ENCODE measurements at regions not wholly inside any gene's neighbourhood (a gene's known extent, or its start where the extent isn't known, plus 50 kb on each side); places are given as distances from the start of the nearest gene placed in this dataset.
A peak's percentile ranks its signal among the peaks of the same experiment; 100 is the strongest.

- DNase-seq: no peak
Observed at GRCh38 chr4:156654410-156654809, 317.2 kb downstream of the PDGFC start.

GRCh38 chr4:156643826-156644225, 327.8 kb downstream of the PDGFC start:
- no peak for DNase-seq

GRCh38 chr4:156642161-156642560, 329.4 kb downstream of the PDGFC start:
- DNase-seq: no peak

GRCh38 chr4:156638925-156639605, 332.5 kb downstream of the PDGFC start:
- peak; percentile 20 to 23 for DNase-seq

GRCh38 chr4:156638334-156638733, 333.3 kb downstream of the PDGFC start:
- no peak for DNase-seq

GRCh38 chr4:156636381-156636780, 335.2 kb downstream of the PDGFC start:
- DNase-seq: no peak

- DNase-seq: no peak
Observed at GRCh38 chr4:156635051-156635450, 336.5 kb downstream of the PDGFC start.

- no peak for DNase-seq
Observed at GRCh38 chr4:156634612-156635011, 337.0 kb downstream of the PDGFC start.

- no peak for DNase-seq
Observed at GRCh38 chr4:156633847-156634246, 337.8 kb downstream of the PDGFC start.

- DNase-seq: no peak
Observed at GRCh38 chr4:156628858-156629257, 342.7 kb downstream of the PDGFC start.

- no peak for DNase-seq
Observed at GRCh38 chr4:156623376-156623775, 348.2 kb downstream of the PDGFC start.

- no peak for DNase-seq
Observed at GRCh38 chr4:156620786-156621185, 350.8 kb downstream of the PDGFC start.

GRCh38 chr4:156619154-156619934, 352.3 kb downstream of the PDGFC start:
- DNase-seq: no peak

- DNase-seq: peak in 1 of 2 donors; percentile 25
Observed at GRCh38 chr4:156615066-156615531, 356.5 kb downstream of the PDGFC start.

GRCh38 chr4:156614536-156614935, 357.1 kb downstream of the PDGFC start:
- DNase-seq: no peak

GRCh38 chr4:156609421-156609820, 362.2 kb downstream of the PDGFC start:
- no peak for DNase-seq

- DNase-seq: no peak
Observed at GRCh38 chr4:156608651-156609050, 362.9 kb downstream of the PDGFC start.

- no peak for DNase-seq
Observed at GRCh38 chr4:156607478-156607857, 364.1 kb downstream of the PDGFC start.

- DNase-seq: no peak
Observed at GRCh38 chr4:156606554-156607477, 364.8 kb downstream of the PDGFC start.

GRCh38 chr4:156598138-156598681, 373.4 kb downstream of the PDGFC start:
- DNase-seq: peak in 1 of 2 donors; percentile 40

GRCh38 chr4:156596706-156597329, 374.8 kb downstream of the PDGFC start:
- no peak for DNase-seq
